Endothelial cell of umbilical vein (primary cell): ENCODE measurements at regions not wholly inside any gene's neighbourhood (a gene's known extent, or its start where the extent isn't known, plus 50 kb on each side); places are given as distances from the start of the nearest gene placed in this dataset.

ENCODE experiments used
- CTCF ChIP-seq, 2 donors: IDR thresholded peaks; 1 replicate in 1 of 2; 2 replicates in 1 of 2; pipeline ENCODE4 v1.5.1; 2011; ENCODE audit warnings: low read length in 2 of 2, mild to moderate bottlenecking in 2 of 2, moderate library complexity in 2 of 2, control low read depth in 1 of 2, inconsistent platforms in 1 of 2, low read depth in 1 of 2; ENCODE audit not compliant: insufficient read depth in 1 of 2; ENCODE audit errors: extremely low read depth in 1 of 2
- MAX ChIP-seq: IDR thresholded peaks from 2 replicates; pipeline ENCODE4 v1.6.1; 2011; ENCODE audit not compliant: insufficient read depth, insufficient read length
- POLR2A ChIP-seq: IDR thresholded peaks from 2 replicates; pipeline ENCODE4 v1.6.1; 2012; ENCODE audit warnings: low read depth, mild to moderate bottlenecking, control low read depth, low read length
- POLR2AphosphoS5 ChIP-seq: IDR thresholded peaks from 2 replicates; pipeline ENCODE4 v1.6.1; 2012; ENCODE audit warnings: low read depth, mild to moderate bottlenecking, control low read depth, low read length, moderate library complexity; ENCODE audit not compliant: insufficient read depth

GRCh38 chr3:118846176-118846575 lies 188.5 kb downstream of the IGSF11 start:
- no peak for TF ChIP-seq MAX
- TF ChIP-seq CTCF (IDR thresholded peaks at IDR 0.05; ENCODE audit: extremely low read depth in 1 of 2, insufficient read depth in 1 of 2, low read depth in 1 of 2, low read length in 2 of 2): no peak
- TF ChIP-seq POLR2AphosphoS5: no peak
- TF ChIP-seq POLR2A: no peak
